IMR-90 (cell line): ENCODE measurements at regions not wholly inside any gene's neighbourhood (a gene's known extent, or its start where the extent isn't known, plus 50 kb on each side); places are given as distances from the start of the nearest gene placed in this dataset.

Experiments used
- BHLHE40 ChIP-seq: fragments of 150-350 bp; IDR thresholded peaks from 2 replicates; pipeline ENCODE4 v1.6.1; 2016; ENCODE audit warnings: mild to moderate bottlenecking, low read depth, low read length
- POLR2A ChIP-seq: IDR thresholded peaks from 2 replicates; pipeline ENCODE4 v1.6.1; 2012; ENCODE audit warnings: mild to moderate bottlenecking, low read depth, low read length
- SMC3 ChIP-seq: fragments of 150-350 bp; IDR thresholded peaks from 2 replicates; pipeline ENCODE4 v1.6.1; 2016; ENCODE audit warnings: low read depth, mild to moderate bottlenecking, antibody characterized with exemption, low read length, moderate library complexity
- TF ChIP-seq, protein P1 (sequence below): conservative IDR thresholded peaks from 2 replicates; pipeline ENCODE4 v1.5.1; 2012; ENCODE audit warnings: mild to moderate bottlenecking, low read depth, low read length, improper control_type of control experiment
- TF ChIP-seq, protein P2 (sequence below): fragments of 150-350 bp; IDR thresholded peaks from 2 replicates; pipeline ENCODE4 v1.6.1; 2017; ENCODE audit warnings: mild to moderate bottlenecking, antibody characterized with exemption, low read length, low read depth

DNA sequence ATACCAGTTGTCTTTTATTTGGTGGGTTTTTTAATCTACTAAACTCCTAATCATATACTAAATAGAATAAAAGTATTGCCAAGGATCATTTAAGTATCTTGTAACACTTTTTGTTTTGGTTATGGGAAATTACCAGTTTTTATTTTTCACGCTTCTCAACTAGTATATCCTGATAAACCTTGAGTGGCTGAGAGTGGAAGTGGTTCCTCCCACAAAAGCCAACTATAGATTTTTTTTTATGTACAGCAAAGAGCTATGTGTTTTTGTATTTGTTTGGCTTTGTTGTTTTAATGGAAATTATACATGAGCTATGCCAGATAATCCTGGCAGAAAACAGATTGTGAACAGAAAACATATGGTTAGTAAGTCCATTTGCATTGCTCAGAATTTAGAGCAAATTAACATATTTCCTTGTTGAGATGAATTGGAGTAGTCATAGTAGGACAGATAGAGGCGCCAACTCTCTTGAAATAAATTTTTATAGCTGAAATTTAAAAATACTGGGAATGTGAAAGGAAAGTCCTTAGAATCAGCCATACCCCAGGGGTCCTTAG, 60.9 kb upstream of the PSMA6 start:
- no peak for TF ChIP-seq POLR2A
- TF ChIP-seq BHLHE40, result no peak
- no peak for TF ChIP-seq SMC3
- TF ChIP-seq, protein P1, sequence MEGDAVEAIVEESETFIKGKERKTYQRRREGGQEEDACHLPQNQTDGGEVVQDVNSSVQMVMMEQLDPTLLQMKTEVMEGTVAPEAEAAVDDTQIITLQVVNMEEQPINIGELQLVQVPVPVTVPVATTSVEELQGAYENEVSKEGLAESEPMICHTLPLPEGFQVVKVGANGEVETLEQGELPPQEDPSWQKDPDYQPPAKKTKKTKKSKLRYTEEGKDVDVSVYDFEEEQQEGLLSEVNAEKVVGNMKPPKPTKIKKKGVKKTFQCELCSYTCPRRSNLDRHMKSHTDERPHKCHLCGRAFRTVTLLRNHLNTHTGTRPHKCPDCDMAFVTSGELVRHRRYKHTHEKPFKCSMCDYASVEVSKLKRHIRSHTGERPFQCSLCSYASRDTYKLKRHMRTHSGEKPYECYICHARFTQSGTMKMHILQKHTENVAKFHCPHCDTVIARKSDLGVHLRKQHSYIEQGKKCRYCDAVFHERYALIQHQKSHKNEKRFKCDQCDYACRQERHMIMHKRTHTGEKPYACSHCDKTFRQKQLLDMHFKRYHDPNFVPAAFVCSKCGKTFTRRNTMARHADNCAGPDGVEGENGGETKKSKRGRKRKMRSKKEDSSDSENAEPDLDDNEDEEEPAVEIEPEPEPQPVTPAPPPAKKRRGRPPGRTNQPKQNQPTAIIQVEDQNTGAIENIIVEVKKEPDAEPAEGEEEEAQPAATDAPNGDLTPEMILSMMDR, result no peak
- TF ChIP-seq, protein P2, sequence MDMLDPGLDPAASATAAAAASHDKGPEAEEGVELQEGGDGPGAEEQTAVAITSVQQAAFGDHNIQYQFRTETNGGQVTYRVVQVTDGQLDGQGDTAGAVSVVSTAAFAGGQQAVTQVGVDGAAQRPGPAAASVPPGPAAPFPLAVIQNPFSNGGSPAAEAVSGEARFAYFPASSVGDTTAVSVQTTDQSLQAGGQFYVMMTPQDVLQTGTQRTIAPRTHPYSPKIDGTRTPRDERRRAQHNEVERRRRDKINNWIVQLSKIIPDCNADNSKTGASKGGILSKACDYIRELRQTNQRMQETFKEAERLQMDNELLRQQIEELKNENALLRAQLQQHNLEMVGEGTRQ, result no peak
